Stimulated activated CD8-positive, alpha-beta memory T cell treated with anti-CD3 and anti-CD28 coated beads, Interleukin-15, amount 100 ng/mL, for 48 hours (primary cell): ENCODE measurements at regions not wholly inside any gene's neighbourhood (a gene's known extent, or its start where the extent isn't known, plus 50 kb on each side); places are given as distances from the start of the nearest gene placed in this dataset.
"Not testable (repeated sequence)": the region's sequence is repeated elsewhere in the genome, so short reads cannot be mapped to it uniquely, and the experiment has no call there.

Experiments used
- DNase-seq, 2 donors: peaks; one replicate each; pipeline ENCODE4 v3.0.0-alpha.2; 2020; ENCODE audit warnings: low read depth in 2 of 2

- no peak for DNase-seq
These were observed 175.5 kb downstream of the AKAIN1 start for GRCh38 chr18:5021558-5021957.

- DNase-seq: no peak
These were observed 181.8 kb downstream of the AKAIN1 start for GRCh38 chr18:5015213-5015612.

- not testable (repeated sequence) for DNase-seq
These were observed 192.8 kb downstream of the AKAIN1 start for GRCh38 chr18:5004031-5004820.

GRCh38 chr18:4994710-4995109 is 202.3 kb downstream of the AKAIN1 start:
- DNase-seq: no peak

GRCh38 chr18:4987452-4988405 is 209.3 kb downstream of the AKAIN1 start:
- no peak for DNase-seq

GRCh38 chr18:4986677-4987076 is 210.4 kb downstream of the AKAIN1 start:
- no peak for DNase-seq

GRCh38 chr18:4986066-4986465 is 211.0 kb downstream of the AKAIN1 start:
- DNase-seq: no peak

GRCh38 chr18:4961121-4961909 is 235.7 kb downstream of the AKAIN1 start:
- no peak for DNase-seq

- DNase-seq: no peak
These were observed 236.5 kb downstream of the AKAIN1 start for GRCh38 chr18:4960578-4960977.

GRCh38 chr18:4931209-4931608 is 265.8 kb downstream of the AKAIN1 start:
- no peak for DNase-seq

- DNase-seq: no peak
These were observed 275.5 kb downstream of the AKAIN1 start for GRCh38 chr18:4921548-4921947.

- DNase-seq: not testable (repeated sequence)
These were observed 279.5 kb downstream of the AKAIN1 start for GRCh38 chr18:4917509-4917908.

- no peak for DNase-seq
These were observed 288.7 kb downstream of the AKAIN1 start for GRCh38 chr18:4908328-4908727.

- DNase-seq: no peak
These were observed 290.2 kb downstream of the AKAIN1 start for GRCh38 chr18:4906856-4907255.

- DNase-seq: no peak
These were observed 308.6 kb downstream of the AKAIN1 start for GRCh38 chr18:4888251-4889040.

- DNase-seq: no peak
These were observed 318.6 kb downstream of the AKAIN1 start for GRCh38 chr18:4878480-4878879.

- DNase-seq: no peak
These were observed 325.9 kb downstream of the AKAIN1 start for GRCh38 chr18:4871197-4871596.

- no peak for DNase-seq
These were observed 326.8 kb downstream of the AKAIN1 start for GRCh38 chr18:4870177-4870773.

GRCh38 chr18:4869155-4869554 is 327.9 kb downstream of the AKAIN1 start:
- no peak for DNase-seq

- DNase-seq: no peak
These were observed 338.5 kb downstream of the AKAIN1 start for GRCh38 chr18:4858379-4859127.
